Right lung (tissue), 2 donors: ENCODE measurements at regions not wholly inside any gene's neighbourhood (a gene's known extent, or its start where the extent isn't known, plus 50 kb on each side); places are given as distances from the start of the nearest gene placed in this dataset.

Source experiments
- DNase-seq, 2 donors: peaks; one replicate each; pipeline ENCODE4 v3.0.0-alpha.2; 2013

- no peak for DNase-seq
Measured at GRCh38 chr3:98999675-99000074, 98.2 kb upstream of the DCBLD2 start.

GRCh38 chr3:98994128-98994762, 92.8 kb upstream of the DCBLD2 start:
- DNase-seq = peak in 1 of 2 donors; percentile 35

- DNase-seq = no peak
Measured at GRCh38 chr3:98991393-98991792, 89.9 kb upstream of the DCBLD2 start.

- no peak for DNase-seq
Measured at GRCh38 chr3:98990657-98991056, 89.2 kb upstream of the DCBLD2 start.

GRCh38 chr3:98986073-98986472, 84.6 kb upstream of the DCBLD2 start:
- no peak for DNase-seq

GRCh38 chr3:98985431-98985830, 83.9 kb upstream of the DCBLD2 start:
- DNase-seq = no peak

- DNase-seq = no peak
Measured at GRCh38 chr3:98984024-98984423, 82.5 kb upstream of the DCBLD2 start.

GRCh38 chr3:98982351-98982750, 80.9 kb upstream of the DCBLD2 start:
- DNase-seq = no peak

- no peak for DNase-seq
Measured at GRCh38 chr3:98980915-98981596, 79.6 kb upstream of the DCBLD2 start.

GRCh38 chr3:98979296-98979695, 77.8 kb upstream of the DCBLD2 start:
- DNase-seq = no peak

- no peak for DNase-seq
Measured at GRCh38 chr3:98978068-98978811, 76.7 kb upstream of the DCBLD2 start.

- DNase-seq = no peak
Measured at GRCh38 chr3:98977520-98977919, 76.0 kb upstream of the DCBLD2 start.

GRCh38 chr3:98974442-98974841, 72.9 kb upstream of the DCBLD2 start:
- no peak for DNase-seq

- no peak for DNase-seq
Measured at GRCh38 chr3:98972720-98973119, 71.2 kb upstream of the DCBLD2 start.

GRCh38 chr3:98972155-98972554, 70.7 kb upstream of the DCBLD2 start:
- no peak for DNase-seq

- no peak for DNase-seq
Measured at GRCh38 chr3:98971169-98971681, 69.7 kb upstream of the DCBLD2 start.

GRCh38 chr3:98969295-98969694, 67.8 kb upstream of the DCBLD2 start:
- DNase-seq = no peak

GRCh38 chr3:98968824-98969223, 67.3 kb upstream of the DCBLD2 start:
- DNase-seq = no peak

GRCh38 chr3:98968347-98968746, 66.9 kb upstream of the DCBLD2 start:
- no peak for DNase-seq

- DNase-seq = no peak
Measured at GRCh38 chr3:98967758-98968157, 66.3 kb upstream of the DCBLD2 start.

GRCh38 chr3:98966862-98967546, 65.5 kb upstream of the DCBLD2 start:
- no peak for DNase-seq

- DNase-seq = no peak
Measured at GRCh38 chr3:98966434-98966833, 64.9 kb upstream of the DCBLD2 start.
